ENCODE measurements at regions not wholly inside any gene's neighbourhood (a gene's known extent, or its start where the extent isn't known, plus 50 kb on each side); places are given as distances from the start of the nearest gene placed in this dataset.
"Not testable (repeated sequence)": the region's sequence is repeated elsewhere in the genome, so short reads cannot be mapped to it uniquely, and the experiment has no call there.

- Histone ChIP-seq H3K9me3 (replicated peaks in 1 of 11) (peaks cover 14 to 24% (median 18%) of the 10 kb centered on the region in 11 experiments), H3K4me1 (peaks cover 13 to 20% (median 16%) of the 10 kb centered on the region in 10 experiments), H3K9ac (no peak overlapping the region), H3K4me3 (no peak overlapping the region), H3K27ac (no peak overlapping the region), H3K36me3 (no peaks in the 10 kb centered on the region), H4K20me1 (no peaks in the 10 kb centered on the region), H3K4me2 (no peak overlapping the region), H3K27me3 (no peaks in the 10 kb centered on the region)
- TF ChIP-seq Cebpa-rat (IDR thresholded peaks at IDR 0.05) = no peak
These were observed 198.7 kb downstream of the GPAT3 start for GRCh38 chr4:83734576-83734975.

DNA sequence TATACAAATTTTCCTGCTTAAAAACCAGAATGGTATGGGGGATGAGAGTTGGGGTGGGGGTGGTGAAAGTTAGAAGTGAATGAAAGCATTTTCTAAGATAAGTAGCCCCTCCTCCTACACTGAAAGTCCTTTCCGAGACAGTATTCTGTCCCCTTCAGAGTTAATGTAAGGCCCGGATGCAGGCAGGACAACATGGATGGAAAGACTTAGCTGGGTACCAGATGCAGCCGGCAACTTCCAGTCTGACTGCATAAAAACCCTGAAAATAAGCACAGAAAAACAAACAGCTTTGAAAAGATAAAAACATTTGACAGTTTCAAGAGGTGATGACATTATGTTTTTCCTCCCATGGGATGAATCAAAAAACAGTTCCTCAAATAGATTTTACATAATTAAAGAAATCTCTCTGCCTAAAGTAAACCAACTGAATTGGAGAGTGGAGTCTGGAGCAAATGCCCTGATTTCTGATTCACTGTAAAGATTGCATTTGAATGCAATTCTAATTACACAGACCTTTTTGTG, 196.3 kb downstream of the GPAT3 start:
- Histone ChIP-seq H3K9me3 (replicated peaks in 1 of 11) (peaks cover 17 to 32% (median 20%) of the 10 kb centered on the region in 11 experiments), H3K27me3 (no peaks in the 10 kb centered on the region), H3K9ac (no peak overlapping the region), H3K4me3 (no peak overlapping the region), H3K4me1 (peaks cover 13 to 33% (median 16%) of the 10 kb centered on the region in 10 experiments), H3K27ac (peak overlapping the region in 3 of 11 experiments; percentile 46 to 54 (median 50); a peak in 5 of 22 replicates), H3K36me3 (no peaks in the 10 kb centered on the region), H3K4me2 (peak overlapping the region; percentile 21 to 72 (median 48); a peak in 21 of 22 replicates), H4K20me1 (no peaks in the 10 kb centered on the region)
- TF ChIP-seq Cebpa-rat (IDR thresholded peaks at IDR 0.05) = no peak

DNA sequence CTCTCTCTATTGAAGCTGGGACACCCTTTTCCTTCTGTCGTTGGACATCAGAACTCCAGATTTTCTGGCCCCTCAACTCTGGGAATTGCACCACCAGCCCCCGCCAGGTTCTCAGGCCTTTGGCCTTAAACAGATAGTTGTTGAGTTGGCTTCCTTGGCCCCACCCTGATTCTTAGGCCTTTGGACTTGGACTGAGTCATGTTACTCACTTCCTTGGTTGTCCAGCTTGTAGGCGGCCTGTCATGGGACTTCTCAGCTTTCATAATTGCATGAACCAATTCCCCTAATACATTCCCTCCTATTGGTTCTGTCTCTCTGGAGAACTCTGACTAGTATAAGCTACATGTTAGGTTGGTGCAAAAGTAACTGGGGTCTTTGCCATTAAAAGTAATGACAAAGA, 195.7 kb downstream of the GPAT3 start:
- H3K36me3 ChIP-seq = no peaks in the 10 kb centered on the region
- no peaks in the 10 kb centered on the region for H4K20me1 ChIP-seq
- peaks cover 17 to 32% (median 20%) of the 10 kb centered on the region in 11 experiments for H3K9me3 ChIP-seq (replicated peaks in 1 of 11)
- no peaks in the 10 kb centered on the region for H3K27me3 ChIP-seq
- peak overlapping the region in 3 of 11 experiments; percentile 50 to 59 (median 54); a peak in 6 of 22 replicates for H3K27ac ChIP-seq
- H3K9ac ChIP-seq = no peak overlapping the region
- no peak for TF ChIP-seq Cebpa-rat (IDR thresholded peaks at IDR 0.05)
- peak overlapping the region in 10 of 11 experiments; percentile 24 to 72 (median 49); a peak in 18 of 22 replicates for H3K4me2 ChIP-seq
- peaks cover 13 to 38% (median 16%) of the 10 kb centered on the region in 10 experiments for H3K4me1 ChIP-seq
- H3K4me3 ChIP-seq = peak overlapping the region in 3 of 10 experiments; percentile 5 to 31 (median 23); a peak in 3 of 20 replicates

- H3K4me2 ChIP-seq = peak overlapping the region in 3 of 11 experiments; percentile 24 to 72 (median 48); a peak in 4 of 22 replicates
- H4K20me1 ChIP-seq, H3K27me3 ChIP-seq, H3K36me3 ChIP-seq, H3K9ac ChIP-seq: not testable (repeated sequence)
- H3K9me3 ChIP-seq (replicated peaks in 1 of 11) = peaks cover 17 to 32% (median 20%) of the 10 kb centered on the region in 11 experiments
- peaks cover 13 to 45% (median 16%) of the 10 kb centered on the region in 10 experiments for H3K4me1 ChIP-seq
- peak overlapping the region in 3 of 10 experiments; percentile 5 to 31 (median 23); a peak in 3 of 20 replicates for H3K4me3 ChIP-seq
- H3K27ac ChIP-seq = peak overlapping the region in 3 of 11 experiments; percentile 50 to 59 (median 54); a peak in 5 of 22 replicates
These were observed 195.1 kb downstream of the GPAT3 start for GRCh38 chr4:83730958-83731357.

DNA sequence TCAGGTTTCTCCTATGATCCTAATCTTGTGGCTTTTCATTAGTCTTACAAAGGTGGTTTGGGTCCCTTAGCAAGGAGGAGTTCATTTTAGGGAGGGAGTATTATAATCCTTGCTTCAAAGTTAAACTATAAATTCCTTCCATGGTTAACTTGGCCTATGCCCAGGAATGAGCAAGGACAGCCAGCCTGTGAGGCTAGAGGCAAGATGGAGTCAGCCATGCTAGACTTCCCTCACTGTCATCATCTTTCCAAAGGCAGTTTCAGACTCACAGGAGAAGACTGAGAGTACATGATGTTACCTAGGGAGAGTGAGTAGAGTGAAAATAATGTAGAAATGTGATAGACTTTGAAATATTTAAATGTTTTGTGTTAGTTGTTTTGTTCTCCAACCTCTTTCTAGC, 192.3 kb downstream of the GPAT3 start:
- Histone ChIP-seq H3K27me3 (no peaks in the 10 kb centered on the region), H3K4me3 (no peak overlapping the region), H3K4me1 (peaks cover 18 to 71% (median 23%) of the 10 kb centered on the region in 10 experiments), H3K27ac (no peak overlapping the region), H3K36me3 (no peaks in the 10 kb centered on the region), H3K4me2 (peak overlapping the region in 2 of 11 experiments; percentile 58 to 73; a peak in 4 of 22 replicates), H3K9ac (no peak overlapping the region), H3K9me3 (replicated peaks in 1 of 11) (peaks cover 17 to 32% (median 20%) of the 10 kb centered on the region in 11 experiments), H4K20me1 (no peaks in the 10 kb centered on the region)
- no peak for TF ChIP-seq Cebpa-rat (IDR thresholded peaks at IDR 0.05)

DNA sequence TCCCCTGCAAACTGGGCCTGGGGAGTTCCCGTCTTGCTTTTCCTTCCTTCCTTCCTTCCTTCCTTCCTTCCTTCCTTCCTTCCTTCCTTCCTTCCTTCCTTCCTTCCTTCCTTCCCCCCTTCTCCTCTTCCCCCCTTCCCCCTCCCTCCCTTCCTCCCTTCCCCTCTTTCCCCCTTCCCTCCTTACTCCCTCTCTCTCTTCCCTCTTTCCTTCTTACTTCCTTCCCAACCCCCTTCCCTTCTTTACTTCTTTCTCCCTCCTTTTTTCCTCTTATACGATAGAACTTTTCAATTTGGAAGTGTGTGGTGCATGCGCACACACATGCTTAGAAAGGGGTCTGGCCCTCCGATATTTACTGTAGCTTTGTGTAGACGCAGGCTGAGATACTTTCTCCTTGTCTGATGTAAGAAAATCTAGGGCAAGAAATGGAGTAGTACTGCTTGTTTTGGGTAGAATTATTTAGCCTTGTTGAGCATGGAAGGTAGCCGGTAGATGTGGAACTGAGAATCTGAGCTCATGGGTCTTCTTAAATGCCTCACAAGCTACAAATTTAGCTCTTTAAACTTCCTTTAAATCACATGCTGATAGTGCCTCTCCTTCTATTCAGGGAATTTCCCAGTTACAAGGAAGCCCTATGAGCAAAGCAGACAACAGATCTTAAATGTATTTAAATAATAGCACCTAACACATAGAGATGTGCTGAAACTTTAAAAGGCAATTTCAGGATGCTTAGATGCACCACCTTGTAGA, 189.6 kb downstream of the GPAT3 start:
- TF ChIP-seq Cebpa-rat (IDR thresholded peaks at IDR 0.05) = no peak
- Histone ChIP-seq H3K36me3 (no peaks in the 10 kb centered on the region), H3K4me3 (no peak overlapping the region), H3K27me3 (no peaks in the 10 kb centered on the region), H3K4me2 (peak overlapping the region in 3 of 11 experiments; percentile 17 to 84 (median 72); a peak in 6 of 22 replicates), H4K20me1 (no peaks in the 10 kb centered on the region), H3K27ac (peak overlapping the region in 3 of 11 experiments; percentile 51 to 75 (median 69); a peak in 6 of 22 replicates), H3K9me3 (replicated peaks in 1 of 11) (peaks cover 11 to 24% (median 12%) of the 10 kb centered on the region in 11 experiments), H3K9ac (no peak overlapping the region), H3K4me1 (peaks cover 3 to 74% (median 7%) of the 10 kb centered on the region in 10 experiments; a peak in 11 of 20 replicates)

DNA sequence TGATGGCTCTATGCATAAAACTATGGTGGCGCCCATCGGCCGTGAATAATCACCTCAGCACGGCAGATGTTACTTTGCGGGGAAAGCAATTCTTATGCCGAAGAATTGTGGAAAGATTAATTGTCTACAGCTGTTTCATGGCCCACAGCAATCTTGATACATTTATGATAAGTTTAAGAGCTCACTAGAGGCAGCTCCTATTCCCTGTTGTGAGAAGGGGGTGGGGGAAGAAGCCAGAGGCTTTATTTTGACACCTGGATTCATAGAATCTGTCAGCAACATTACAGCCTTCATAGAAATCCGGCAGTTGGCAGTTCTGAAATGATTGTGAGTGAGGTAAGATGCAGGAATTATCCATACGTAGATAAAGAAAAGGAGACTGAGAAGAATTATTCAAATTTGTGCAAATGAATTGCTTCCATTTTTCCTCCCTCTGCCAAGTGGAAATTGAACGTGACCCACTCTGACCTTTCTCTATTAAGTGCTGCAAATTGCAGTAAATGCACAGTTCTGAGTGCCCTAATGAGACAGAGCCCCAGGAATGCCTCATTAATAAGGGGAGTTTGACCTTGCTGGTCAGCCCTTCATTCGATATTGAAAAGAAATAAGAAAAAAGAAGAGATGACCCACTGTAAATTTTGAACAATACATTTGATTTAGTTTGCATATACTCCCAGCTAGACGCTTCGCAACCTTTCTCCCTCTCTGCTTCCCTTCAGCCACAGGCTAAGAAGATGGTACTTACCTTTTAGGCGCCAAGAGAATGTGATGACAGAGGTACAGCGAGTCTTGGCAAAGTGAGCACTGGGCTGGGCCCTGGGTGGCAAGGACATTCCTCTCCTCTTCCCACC, 188.8 kb downstream of the GPAT3 start:
- Histone ChIP-seq H3K27ac (peak overlapping the region in 3 of 11 experiments; percentile 44 to 75 (median 69); a peak in 6 of 22 replicates), H3K9me3 (replicated peaks in 1 of 11) (peaks cover 3 to 16% (median 4%) of the 10 kb centered on the region in 11 experiments; a peak in 21 of 22 replicates), H3K4me3 (no peak overlapping the region), H3K9ac (no peak overlapping the region), H4K20me1 (no peaks in the 10 kb centered on the region), H3K27me3 (no peaks in the 10 kb centered on the region), H3K36me3 (no peaks in the 10 kb centered on the region), H3K4me1 (peaks cover 3 to 74% (median 7%) of the 10 kb centered on the region in 10 experiments; a peak in 11 of 20 replicates), H3K4me2 (peak overlapping the region in 3 of 11 experiments; percentile 42 to 84 (median 72); a peak in 5 of 22 replicates)
- TF ChIP-seq Cebpa-rat (IDR thresholded peaks at IDR 0.05) = no peak

DNA sequence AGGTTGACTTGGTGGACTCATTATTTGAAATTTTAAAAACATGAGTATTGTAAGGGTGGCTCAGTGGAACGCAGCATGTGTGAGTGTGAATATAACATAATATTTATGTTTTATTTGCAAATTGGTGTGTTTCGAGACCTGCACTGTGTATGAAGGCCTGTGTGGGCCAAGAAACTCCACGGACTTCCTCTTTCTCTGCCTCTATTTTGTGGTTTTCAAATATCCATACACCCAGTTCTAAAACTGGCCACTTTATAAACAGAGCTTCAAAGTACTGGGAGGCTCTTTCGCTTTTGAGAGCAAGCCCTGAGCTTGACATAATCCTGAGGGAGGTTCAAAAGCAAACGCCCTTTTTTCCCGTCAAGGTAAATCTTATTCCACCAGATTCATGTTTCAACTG, 187.7 kb downstream of the GPAT3 start:
- Histone ChIP-seq H3K4me3 (no peak overlapping the region), H3K36me3 (no peaks in the 10 kb centered on the region), H3K4me2 (peak overlapping the region in 9 of 11 experiments; percentile 1 to 84 (median 20); a peak in 12 of 22 replicates), H3K9ac (peak overlapping the region in 1 of 11 experiments; percentile 35; a peak in 1 of 22 replicates), H4K20me1 (no peaks in the 10 kb centered on the region), H3K27ac (peak overlapping the region in 1 of 11 experiments; percentile 35; a peak in 3 of 22 replicates), H3K27me3 (no peaks in the 10 kb centered on the region), H3K4me1 (peaks cover 3 to 74% (median 7%) of the 10 kb centered on the region in 10 experiments; a peak in 11 of 20 replicates), H3K9me3 (replicated peaks in 1 of 11) (peaks cover 0 to 11% (median 0%) of the 10 kb centered on the region in 11 experiments; a peak in 2 of 22 replicates)
- no peak for TF ChIP-seq Cebpa-rat (IDR thresholded peaks at IDR 0.05)

All from BLaER1 treated with 17β-estradiol and CSF1 and Interleukin-3, amounts not matched to agents 10 nM and 100 nM (cell line).